Left lung (tissue), 4 donors: ENCODE measurements at regions not wholly inside any gene's neighbourhood (a gene's known extent, or its start where the extent isn't known, plus 50 kb on each side); places are given as distances from the start of the nearest gene placed in this dataset.

Experiments
- ATAC-seq: fragments of 200-7000 bp; cut with Tn5 transposase; one replicate; pipeline ENCODE4 v1.9.1; 2020; ENCODE audit warnings: moderate library complexity
- DNase-seq, 4 donors: peaks; one replicate each; pipeline ENCODE4 v3.0.0-alpha.2; 2013 to 2020
- H3K27ac ChIP-seq, 2 donors: fragments of 200-600 bp; sonication (generic) in 1 of 2; one replicate each; pipeline versions ENCODE4 v1.5.0 to v1.8.0; 2020 to 2021
- H3K27me3 ChIP-seq, 2 donors: fragments of 200-600 bp; sonication (generic) in 1 of 2; one replicate each; pipeline versions ENCODE4 v1.5.0 to v1.8.0; 2020 to 2021
- H3K36me3 ChIP-seq, 2 donors: fragments of 200-600 bp; sonication (generic) in 1 of 2; one replicate each; pipeline versions ENCODE4 v1.5.0 to v1.8.0; 2020 to 2021
- H3K4me1 ChIP-seq, 2 donors: fragments of 200-600 bp; one replicate each; pipeline ENCODE4 v1.8.0; 2021
- H3K4me3 ChIP-seq, 2 donors: fragments of 200-600 bp; sonication (generic) in 1 of 2; one replicate each; pipeline versions ENCODE4 v1.5.0 to v1.8.0; 2020 to 2021; ENCODE audit warnings: mild to moderate bottlenecking in 1 of 2
- H3K9me3 ChIP-seq, 2 donors: fragments of 200-600 bp; sonication (generic) in 1 of 2; one replicate each; pipeline versions ENCODE4 v1.5.0 to v1.8.0; 2020 to 2021
- CTCF ChIP-seq, 2 donors: fragments of 200-600 bp; sonication (generic) in 1 of 2; IDR thresholded peaks; one replicate each; pipeline versions ENCODE4 v1.5.0 to v1.8.0; 2021; ENCODE audit warnings: antibody characterized with exemption in 2 of 2
- intact Hi-C, 2 donors: fragments of 100-400 bp; cut with DNase I; formaldehyde crosslinking; loops; one replicate each; pipeline versions ENCODE4 v1.11.2 to v1.14.2; 2022
- donor health status: DM: no; HTN: yes; CAD: no.
- donor health status: DM: no; HTN: no; CAD: no.

DNA sequence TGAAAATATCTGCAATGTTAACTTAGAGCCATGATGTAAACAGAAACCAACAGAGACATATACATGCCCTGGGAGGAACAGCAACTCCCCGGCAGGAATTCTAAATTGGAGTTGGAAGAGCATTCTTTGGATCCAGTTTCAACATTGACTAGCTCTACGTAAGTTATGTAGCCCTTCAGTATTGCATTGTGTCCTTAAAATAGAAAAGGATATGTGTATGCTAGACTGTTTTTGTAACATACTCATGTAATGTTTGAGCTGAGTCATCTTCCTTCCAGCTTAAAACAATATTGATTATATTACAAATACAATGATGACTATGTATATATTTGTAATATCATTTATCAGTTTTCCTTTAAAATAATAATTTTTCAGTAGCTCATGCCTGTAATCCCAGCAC is 1422.2 kb upstream of the PCDH20 start:
- no peaks in the 10 kb centered on the region for H3K4me1 ChIP-seq
- no peak for ATAC-seq
- H3K4me3 ChIP-seq, result no peak overlapping the region
- intact Hi-C loops, result no loop called here
- H3K9me3 ChIP-seq, result no peaks in the 10 kb centered on the region
- no peaks in the 10 kb centered on the region for H3K27me3 ChIP-seq
- DNase-seq, result no peak
- H3K36me3 ChIP-seq, result no peaks in the 10 kb centered on the region
- no peak overlapping the region for H3K27ac ChIP-seq
- no peak for TF ChIP-seq CTCF (IDR thresholded peaks at IDR 0.05)

- no peaks in the 10 kb centered on the region for H3K4me1 ChIP-seq
- no peak overlapping the region for H3K4me3 ChIP-seq
- no peak overlapping the region for H3K27ac ChIP-seq
- no peak for DNase-seq
- H3K36me3 ChIP-seq, result no peaks in the 10 kb centered on the region
- TF ChIP-seq CTCF (IDR thresholded peaks at IDR 0.05), result no peak
- no peaks in the 10 kb centered on the region for H3K9me3 ChIP-seq
- H3K27me3 ChIP-seq, result no peaks in the 10 kb centered on the region
- intact Hi-C loops, result no loop called here
- ATAC-seq, result no peak
Observed at GRCh38 chr13:62829486-62829885, 1413.8 kb upstream of the PCDH20 start.

- DNase-seq, result peak in 1 of 4 donors; percentile 10
- Histone ChIP-seq H3K4me3 (no peak overlapping the region), H3K27ac (no peak overlapping the region), H3K4me1 (no peaks in the 10 kb centered on the region), H3K27me3 (no peaks in the 10 kb centered on the region), H3K9me3 (no peaks in the 10 kb centered on the region), H3K36me3 (no peaks in the 10 kb centered on the region)
- TF ChIP-seq CTCF (IDR thresholded peaks at IDR 0.05), result no peak
- intact Hi-C loops, result no loop called here
- no peak for ATAC-seq
Observed at GRCh38 chr13:62799931-62800436, 1384.3 kb upstream of the PCDH20 start.

DNA sequence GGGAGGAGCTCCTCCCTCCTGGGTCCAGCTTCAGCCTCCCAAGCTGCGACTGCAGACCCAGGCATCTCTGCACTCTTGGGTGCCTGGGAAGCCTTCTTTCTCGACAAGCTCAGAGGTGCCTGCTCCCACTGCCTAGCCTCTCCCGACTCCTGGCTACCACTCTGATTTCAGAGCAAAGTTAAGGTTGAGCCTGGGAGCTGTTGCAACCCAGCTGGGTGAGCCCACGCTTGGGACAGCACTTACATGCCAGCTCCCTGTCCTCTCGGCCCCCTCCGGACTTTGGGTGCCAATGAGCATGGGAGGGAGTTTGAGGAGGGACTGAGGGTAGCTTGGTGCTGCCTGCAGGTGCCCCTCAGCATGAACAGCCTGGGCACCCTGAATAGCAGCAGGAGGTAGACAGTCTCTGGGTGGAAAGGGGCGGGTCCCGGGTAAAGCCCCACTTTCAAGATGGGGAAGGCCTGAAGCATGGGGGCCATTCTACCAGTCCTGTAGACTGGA is 1383.4 kb upstream of the PCDH20 start:
- Histone ChIP-seq H3K9me3 (no peaks in the 10 kb centered on the region), H3K27me3 (no peaks in the 10 kb centered on the region), H3K36me3 (no peaks in the 10 kb centered on the region), H3K4me1 (no peaks in the 10 kb centered on the region), H3K27ac (no peak overlapping the region), H3K4me3 (no peak overlapping the region)
- DNase-seq (peak in 1 of 4 donors; percentile 37), ATAC-seq (no peak)
- no peak for TF ChIP-seq CTCF (IDR thresholded peaks at IDR 0.05)
- intact Hi-C loops, result no loop called here

- Histone ChIP-seq H3K4me1 (no peaks in the 10 kb centered on the region), H3K4me3 (no peak overlapping the region), H3K36me3 (no peaks in the 10 kb centered on the region), H3K27me3 (no peaks in the 10 kb centered on the region), H3K27ac (no peak overlapping the region), H3K9me3 (peaks cover 0 to 7% of the 10 kb centered on the region in 2 donors)
- intact Hi-C loops, result no loop called here
- DNase-seq (no peak), ATAC-seq (no peak)
- TF ChIP-seq CTCF (IDR thresholded peaks at IDR 0.05), result no peak
Observed at GRCh38 chr13:62793850-62794249, 1378.2 kb upstream of the PCDH20 start.
